Mesenchymal stem cell (in vitro differentiated cells and primary cell): ENCODE measurements at regions not wholly inside any gene's neighbourhood (a gene's known extent, or its start where the extent isn't known, plus 50 kb on each side); places are given as distances from the start of the nearest gene placed in this dataset.
A peak's percentile ranks its signal among the peaks of the same experiment; 100 is the strongest.

Source experiments
- DNase-seq: peaks from one replicate; pipeline ENCODE4 v3.0.0-alpha.2; 2013
- H2AFZ ChIP-seq: one replicate; pipeline ENCODE4 v1.6.1; 2013; ENCODE audit warnings: low read depth, mild to moderate bottlenecking, control low read depth, inconsistent platforms, low read length, moderate library complexity
- H2AK5ac ChIP-seq: 2 replicates; pipeline ENCODE4 v1.6.1; 2013; ENCODE audit warnings: low read length, moderate library complexity, mild to moderate bottlenecking, inconsistent platforms; ENCODE audit not compliant: severe bottlenecking
- H2BK120ac ChIP-seq: one replicate; pipeline ENCODE4 v1.6.1; 2013; ENCODE audit warnings: low read depth, mild to moderate bottlenecking, inconsistent platforms, low read length, moderate library complexity
- H2BK12ac ChIP-seq, 2 experiments: one replicate each; pipeline ENCODE4 v1.6.1; 2013; ENCODE audit warnings: inconsistent platforms in 2 of 2, low read length in 2 of 2, mild to moderate bottlenecking in 2 of 2, moderate library complexity in 2 of 2, control low read depth in 1 of 2
- H2BK15ac ChIP-seq: one replicate; pipeline ENCODE4 v1.6.1; 2013; ENCODE audit warnings: mild to moderate bottlenecking, low read depth, inconsistent platforms; ENCODE audit not compliant: poor library complexity, severe bottlenecking
- H2BK5ac ChIP-seq: 2 replicates; pipeline ENCODE4 v1.6.1; 2013; ENCODE audit warnings: low read depth, mild to moderate bottlenecking, low read length, control low read depth, inconsistent platforms; ENCODE audit not compliant: poor library complexity, severe bottlenecking
- H3K14ac ChIP-seq, 2 experiments: one replicate each; pipeline ENCODE4 v1.6.1; 2013; ENCODE audit warnings: inconsistent platforms in 2 of 2, low read length in 2 of 2, control low read depth in 1 of 2, mild to moderate bottlenecking in 1 of 2, moderate library complexity in 1 of 2
- H3K18ac ChIP-seq, 2 experiments: one replicate each; pipeline ENCODE4 v1.6.1; 2013; ENCODE audit warnings: inconsistent platforms in 2 of 2, low read length in 2 of 2, control low read depth in 1 of 2, low read depth in 1 of 2, mild to moderate bottlenecking in 1 of 2
- H3K23ac ChIP-seq, 2 experiments: one replicate each; pipeline ENCODE4 v1.6.1; 2013; ENCODE audit warnings: inconsistent platforms in 2 of 2, low read length in 2 of 2, mild to moderate bottlenecking in 2 of 2, moderate library complexity in 2 of 2, control low read depth in 1 of 2
- H3K27ac ChIP-seq: 2 replicates; pipeline ENCODE4 v1.5.1; 2013; ENCODE audit warnings: mild to moderate bottlenecking, moderate library complexity, low read length, control low read depth, inconsistent platforms; ENCODE audit not compliant: poor library complexity, severe bottlenecking
- H3K27me3 ChIP-seq, 2 experiments: 2 replicates each; pipeline versions ENCODE4 v1.6.1 to v1.7.0; 2013; ENCODE audit warnings: low read length in 2 of 2, mild to moderate bottlenecking in 2 of 2, moderate library complexity in 2 of 2, control low read depth in 1 of 2, inconsistent platforms in 1 of 2; ENCODE audit not compliant: control insufficient read depth in 1 of 2, insufficient read depth in 1 of 2
- H3K36me3 ChIP-seq, 2 experiments: 2 replicates each; pipeline versions ENCODE4 v1.6.1 to v1.7.0; 2013; ENCODE audit warnings: low read length in 2 of 2, control low read depth in 1 of 2, inconsistent platforms in 1 of 2, low read depth in 1 of 2, mild to moderate bottlenecking in 1 of 2; ENCODE audit not compliant: insufficient read depth in 2 of 2, control insufficient read depth in 1 of 2
- H3K4ac ChIP-seq, 2 experiments: one replicate each; pipeline ENCODE4 v1.6.1; 2013; ENCODE audit warnings: inconsistent platforms in 2 of 2, low read length in 2 of 2, mild to moderate bottlenecking in 2 of 2, moderate library complexity in 2 of 2, control low read depth in 1 of 2, low read depth in 1 of 2
- H3K4me1 ChIP-seq: 2 replicates; pipeline ENCODE4 v1.6.1; 2013; ENCODE audit warnings: low read depth, low read length, control low read depth; ENCODE audit not compliant: control insufficient read depth, insufficient read depth
- H3K4me2 ChIP-seq: 2 replicates; pipeline ENCODE4 v1.6.1; 2013; ENCODE audit warnings: low read length, mild to moderate bottlenecking, inconsistent platforms; ENCODE audit not compliant: poor library complexity, severe bottlenecking
- H3K4me3 ChIP-seq, 2 experiments: 2 replicates each; pipeline versions ENCODE4 v1.5.1 to v1.7.0; 2013; ENCODE audit warnings: low read length in 2 of 2, mild to moderate bottlenecking in 2 of 2, control low read depth in 1 of 2, low read depth in 1 of 2; ENCODE audit not compliant: insufficient read depth in 1 of 2
- H3K79me1 ChIP-seq: replicated peaks from 2 replicates; pipeline ENCODE4 v1.6.1; 2013; ENCODE audit warnings: mild to moderate bottlenecking, control low read depth, low read length, inconsistent platforms; ENCODE audit not compliant: poor library complexity, severe bottlenecking
- H3K9ac ChIP-seq: 2 replicates; pipeline ENCODE4 v1.7.0; 2013; ENCODE audit warnings: mild to moderate bottlenecking, low read length, moderate library complexity
- H3K9me3 ChIP-seq: 2 replicates; pipeline ENCODE4 v1.7.0; 2013; ENCODE audit warnings: mild to moderate bottlenecking, low read length; ENCODE audit not compliant: control insufficient read depth
- H4K8ac ChIP-seq: one replicate; pipeline ENCODE4 v1.6.1; 2013; ENCODE audit warnings: inconsistent platforms, mild to moderate bottlenecking, low read length, moderate library complexity
- H4K91ac ChIP-seq: one replicate; pipeline ENCODE4 v1.6.1; 2013; ENCODE audit warnings: mild to moderate bottlenecking, low read length, inconsistent platforms
- WGBS: methylation state at CpG from one replicate; pipeline ENCODE4 v1.1.7; 2013; ENCODE audit warnings: mixed read lengths; 5-methylcytosine and 5-hydroxymethylcytosine counted together

- peak; percentile 86 for DNase-seq
- Histone ChIP-seq H3K4me1 (peaks cover 20% of the 10 kb centered on the region), H3K18ac (peak overlapping the region; percentile 90 to 95), H2BK5ac (peak overlapping the region; percentile 93), H2BK12ac (peak overlapping the region; percentile 86 to 92), H3K27ac (peak overlapping the region; percentile 84), H3K4me3 (peak overlapping the region in 1 of 2 experiments; percentile 59), H3K36me3 (no peaks in the 10 kb centered on the region), H3K9ac (peak overlapping the region; percentile 91), H2BK15ac (no peak overlapping the region), H3K4ac (peak overlapping the region; percentile 61 to 93), H3K23ac (no peak overlapping the region), H3K79me1 (no peaks in the 10 kb centered on the region), H3K9me3 (no peaks in the 10 kb centered on the region), H3K14ac (peak overlapping the region in 1 of 2 experiments; percentile 74), H2AK5ac (peak overlapping the region; percentile 97), H4K91ac (peak overlapping the region; percentile 98), H2BK120ac (peak overlapping the region; percentile 100), H3K4me2 (peak overlapping the region; percentile 72), H3K27me3 (no peaks in the 10 kb centered on the region), H2AFZ (peak overlapping the region; percentile 67), H4K8ac (peak overlapping the region; percentile 98)
- WGBS = 41% methylated on average over 29 of the region's 33 CpGs
These were observed 300.4 kb upstream of the NFE2L3 start for GRCh38 chr7:25851332-25852210.

- no peaks in the 10 kb centered on the region for H3K36me3 ChIP-seq
- no peaks in the 10 kb centered on the region for H3K9me3 ChIP-seq
- peak overlapping the region; percentile 100 for H4K8ac ChIP-seq
- peak overlapping the region; percentile 96 for H2BK5ac ChIP-seq
- H2AK5ac ChIP-seq = peak overlapping the region; percentile 97
- WGBS = under 1% methylated on average over 65 of the region's 70 CpGs
- H2AFZ ChIP-seq = peak overlapping the region; percentile 67
- H3K79me1 ChIP-seq = no peaks in the 10 kb centered on the region
- H3K4me2 ChIP-seq = peak overlapping the region; percentile 72
- peak overlapping the region; percentile 99 for H4K91ac ChIP-seq
- peak overlapping the region; percentile 83 to 96 for H3K14ac ChIP-seq
- H3K27ac ChIP-seq = peak overlapping the region; percentile 90
- DNase-seq = peak; percentile 75
- peak overlapping the region; percentile 97 to 98 for H3K18ac ChIP-seq
- H3K9ac ChIP-seq = peak overlapping the region; percentile 83
- peak overlapping the region; percentile 94 for H2BK15ac ChIP-seq
- H3K4me1 ChIP-seq = peaks cover 18% of the 10 kb centered on the region
- H2BK120ac ChIP-seq = peak overlapping the region; percentile 100
- H3K23ac ChIP-seq = peak overlapping the region in 1 of 2 experiments; percentile 89
- peak overlapping the region; percentile 99 to 100 for H3K4ac ChIP-seq
- H3K27me3 ChIP-seq = no peaks in the 10 kb centered on the region
- peak overlapping the region; percentile 86 to 99 for H2BK12ac ChIP-seq
- peak overlapping the region; percentile 32 to 59 for H3K4me3 ChIP-seq
These were observed 299.6 kb upstream of the NFE2L3 start for GRCh38 chr7:25852211-25852938.

- peak overlapping the region; percentile 72 for H3K4me2 ChIP-seq
- peak overlapping the region; percentile 61 to 99 for H2BK12ac ChIP-seq
- peak overlapping the region; percentile 96 for H2BK5ac ChIP-seq
- peak overlapping the region; percentile 99 for H4K91ac ChIP-seq
- peak overlapping the region; percentile 94 for H2BK15ac ChIP-seq
- H3K18ac ChIP-seq = peak overlapping the region; percentile 97 to 98
- H2AK5ac ChIP-seq = peak overlapping the region; percentile 54
- H3K4me1 ChIP-seq = peaks cover 17% of the 10 kb centered on the region
- H3K27me3 ChIP-seq = no peaks in the 10 kb centered on the region
- no peaks in the 10 kb centered on the region for H3K9me3 ChIP-seq
- H3K4ac ChIP-seq = peak overlapping the region; percentile 99 to 100
- peak overlapping the region; percentile 83 for H3K9ac ChIP-seq
- peak; percentile 34 for DNase-seq
- 4% methylated on average over 14 of the region's 16 CpGs for WGBS
- H3K4me3 ChIP-seq = peak overlapping the region in 1 of 2 experiments; percentile 32
- peak overlapping the region in 1 of 2 experiments; percentile 89 for H3K23ac ChIP-seq
- H3K79me1 ChIP-seq = no peaks in the 10 kb centered on the region
- no peaks in the 10 kb centered on the region for H3K36me3 ChIP-seq
- H2AFZ ChIP-seq = peak overlapping the region; percentile 54
- H3K27ac ChIP-seq = peak overlapping the region; percentile 90
- H2BK120ac ChIP-seq = peak overlapping the region; percentile 100
- peak overlapping the region; percentile 100 for H4K8ac ChIP-seq
- H3K14ac ChIP-seq = peak overlapping the region; percentile 83 to 96
These were observed 299.1 kb upstream of the NFE2L3 start for GRCh38 chr7:25852939-25853271.

GRCh38 chr7:25853314-25853713 is 298.7 kb upstream of the NFE2L3 start:
- Histone ChIP-seq H4K91ac (no peak overlapping the region), H2BK15ac (no peak overlapping the region), H3K79me1 (no peaks in the 10 kb centered on the region), H3K9me3 (no peaks in the 10 kb centered on the region), H3K4me2 (peak overlapping the region; percentile 34), H2AFZ (no peak overlapping the region), H2BK12ac (peak overlapping the region in 1 of 2 experiments; percentile 78), H3K9ac (peak overlapping the region; percentile 83), H3K27ac (peak overlapping the region; percentile 90), H2BK5ac (peak overlapping the region; percentile 74), H3K36me3 (no peaks in the 10 kb centered on the region), H3K4me3 (no peak overlapping the region), H3K23ac (no peak overlapping the region), H2AK5ac (peak overlapping the region; percentile 78), H3K27me3 (no peaks in the 10 kb centered on the region), H3K4me1 (peaks cover 17% of the 10 kb centered on the region), H3K18ac (peak overlapping the region in 1 of 2 experiments; percentile 8), H3K14ac (no peak overlapping the region), H2BK120ac (no peak overlapping the region), H4K8ac (peak overlapping the region; percentile 14), H3K4ac (peak overlapping the region in 1 of 2 experiments; percentile 84)
- peak; percentile 41 for DNase-seq
- 54% methylated on average over 4 of the region's 7 CpGs for WGBS
